K562 (cell line): ENCODE measurements at regions not wholly inside any gene's neighbourhood (a gene's known extent, or its start where the extent isn't known, plus 50 kb on each side); places are given as distances from the start of the nearest gene placed in this dataset.
"Not testable (repeated sequence)": the region's sequence is repeated elsewhere in the genome, so short reads cannot be mapped to it uniquely, and the experiment has no call there.

ENCODE experiments used
- ATAC-seq: fragments of 200-7000 bp; cut with Tn5 transposase; 3 replicates; pipeline ENCODE4 v1.9.1; 2020; ENCODE audit warnings: moderate library complexity
- BruUV-seq: library from RNA; stranded (reverse); fragments of 400-500 nt; replicated peaks from 2 replicates; lab custom pipeline; 2021; lab: Mats Ljungman, UMichigan
- CTCF ChIA-PET: fragments of 300-600 bp; formaldehyde crosslinking; extraction: SDS; loops from one replicate; lab custom pipeline; 2021; ENCODE audit warnings: low intra/inter-chr PET ratio; lab: Yijun Ruan, JAX
- POLR2A ChIA-PET: fragments of 300-600, 350-650 bp; sonication (Branson Sonifier 250); formaldehyde crosslinking; extraction: SDS; loops from one replicate; lab custom pipeline; 2021; ENCODE audit warnings: antibody characterized with exemption, inconsistent platforms; lab: Yijun Ruan, JAX
- DNase-seq, 4 experiments: peaks; one replicate each; pipeline versions ENCODE4 v3.0.0 to v3.0.0-alpha.2; 2011 to 2018; ENCODE audit warnings: low spot score in 3 of 4, mixed read lengths in 3 of 4; ENCODE audit errors: extremely low read depth in 1 of 4
- FAIRE-seq: peaks from 2 replicates; lab custom pipeline; 2011; peaks lifted over from hg19 to GRCh38; lab: Jason Lieb, UNC
- H2AFZ ChIP-seq: 2 replicates; pipeline ENCODE4 v1.6.0; 2011; ENCODE audit warnings: low read depth, low read length, control low read depth, inconsistent platforms
- H3K27ac ChIP-seq: fragments of 200-600 bp; 3 replicates; pipeline ENCODE4 v1.8.0; 2011; ENCODE audit warnings: low read depth, mild to moderate bottlenecking, control low read depth, inconsistent platforms, low read length, moderate library complexity, mixed read lengths; ENCODE audit errors: extremely low read depth
- H3K27me3 ChIP-seq, 2 experiments: fragments of 300-600 bp in 1 of 2; 2 replicates in 1 of 2; 3 replicates in 1 of 2; pipeline versions ENCODE4 v1.6.0 to v1.8.0; 2011; ENCODE audit warnings: inconsistent platforms in 2 of 2, low read length in 2 of 2, mild to moderate bottlenecking in 1 of 2, mixed read lengths in 1 of 2, moderate library complexity in 1 of 2; ENCODE audit not compliant: control insufficient read depth in 2 of 2, insufficient read depth in 2 of 2
- H3K36me3 ChIP-seq: fragments of 300-600 bp; 3 replicates; pipeline ENCODE4 v1.8.0; 2011; ENCODE audit warnings: mild to moderate bottlenecking, low read length, inconsistent platforms; ENCODE audit not compliant: control insufficient read depth, insufficient read depth
- H3K4me1 ChIP-seq, 2 experiments: fragments of 200-600 bp in 1 of 2; replicated peaks in 1 of 2; 2 replicates in 1 of 2; 3 replicates in 1 of 2; pipeline versions ENCODE4 v1.5.1 to v1.8.0; 2011; ENCODE audit warnings: inconsistent platforms in 2 of 2, low read length in 2 of 2, mild to moderate bottlenecking in 1 of 2, mixed read lengths in 1 of 2, moderate library complexity in 1 of 2; ENCODE audit not compliant: control insufficient read depth in 2 of 2, insufficient read depth in 2 of 2
- H3K4me2 ChIP-seq: 2 replicates; pipeline ENCODE4 v1.6.1; 2011; ENCODE audit warnings: low read length, control low read depth, inconsistent platforms, mixed read lengths; ENCODE audit not compliant: insufficient read depth
- H3K4me3 ChIP-seq: fragments of 200-600 bp; sonication (generic), shearing (Covaris generic); 2 replicates; pipeline ENCODE4 v1.5.1; 2016; ENCODE audit warnings: control low read depth, inconsistent platforms
- H3K79me2 ChIP-seq: fragments of 200-600 bp; 3 replicates; pipeline ENCODE4 v1.8.0; 2011; ENCODE audit warnings: low read length, inconsistent platforms; ENCODE audit not compliant: control insufficient read depth, insufficient read depth
- H3K9ac ChIP-seq, 2 experiments: 2 replicates each; pipeline versions ENCODE4 v1.6.0 to v1.6.1; 2011; ENCODE audit warnings: low read depth in 2 of 2, low read length in 2 of 2, control low read depth in 1 of 2, inconsistent platforms in 1 of 2, mild to moderate bottlenecking in 1 of 2, mixed read lengths in 1 of 2; ENCODE audit not compliant: insufficient read depth in 1 of 2
- H3K9me1 ChIP-seq: one replicate; pipeline ENCODE4 v1.6.0; 2011; ENCODE audit warnings: inconsistent platforms, mild to moderate bottlenecking, low read length, moderate library complexity; ENCODE audit not compliant: control insufficient read depth, insufficient read depth
- H3K9me3 ChIP-seq: replicated peaks from 2 replicates; pipeline ENCODE4 v1.5.1; 2011; ENCODE audit warnings: low read depth, low read length, inconsistent platforms; ENCODE audit not compliant: control insufficient read depth, insufficient read depth
- H4K20me1 ChIP-seq: replicated peaks from 2 replicates; pipeline ENCODE4 v1.6.1; 2011; ENCODE audit warnings: low read length, inconsistent platforms, mixed read lengths; ENCODE audit not compliant: control insufficient read depth, insufficient read depth
- FOXK1 ChIP-seq: sonication (generic); formaldehyde crosslinking; IDR thresholded peaks from 2 replicates; pipeline ENCODE4 v1.8.0; 2022; ENCODE audit warnings: missing genetic modification reagents, mild to moderate bottlenecking, borderline replicate concordance
- NFXL1 ChIP-seq: fragments of 450-650 bp; formaldehyde crosslinking; IDR thresholded peaks from 2 replicates; pipeline ENCODE4 v1.4.0; 2021; ENCODE audit warnings: mild to moderate bottlenecking
- PRDM10 ChIP-seq: fragments of 450-650 bp; IDR thresholded peaks from 2 replicates; pipeline ENCODE4 v1.6.1; 2018; ENCODE audit not compliant: partially characterized antibody
- RBFOX2 ChIP-seq: fragments of 200-400 bp; formaldehyde crosslinking; IDR thresholded peaks from 2 replicates; pipeline ENCODE4 v1.6.1; 2017; ENCODE audit warnings: low read depth, mild to moderate bottlenecking, low read length, moderate library complexity
- SNRNP70 ChIP-seq: fragments of 200-400 bp; formaldehyde crosslinking; optimal IDR thresholded peaks from 2 replicates; pipeline ENCODE3; 2017; ENCODE audit warnings: low read depth, low read length
- TOE1 ChIP-seq, 2 experiments: fragments of 450-650 bp in 1 of 2; sonication (generic) in 1 of 2; formaldehyde crosslinking in 1 of 2; IDR thresholded peaks; 2 replicates each; pipeline versions ENCODE4 v1.7.1 to v1.8.0; 2016 to 2022; ENCODE audit warnings: borderline replicate concordance in 2 of 2, mild to moderate bottlenecking in 2 of 2, antibody characterized with exemption in 1 of 2, inconsistent platforms in 1 of 2, low read depth in 1 of 2, missing genetic modification reagents in 1 of 2, moderate library complexity in 1 of 2
- XRCC3 ChIP-seq: fragments of 450-650 bp; IDR thresholded peaks from 2 replicates; pipeline ENCODE4 v1.6.1; 2017; ENCODE audit warnings: mild to moderate bottlenecking, moderate library complexity
- WGBS: fragments of 100-300 bp; shearing (Covaris generic); methylation state at CpG from one replicate; pipeline ENCODE4 v1.1.6; 2016; ENCODE audit warnings: low coverage, mixed read lengths; ENCODE audit not compliant: insufficient coverage; ENCODE audit errors: missing lambda C conversion rate; 5-methylcytosine and 5-hydroxymethylcytosine counted together
- in situ Hi-C: fragments of 300-500 bp; cut with MboI; formaldehyde crosslinking; loops from 4 replicates; pipeline ENCODE4 v1.15.0; 2018; ENCODE audit warnings: inconsistent platforms, mixed read lengths
- intact Hi-C: fragments of 100-400 bp; cut with micrococcal nuclease; formaldehyde crosslinking; loops from 2 replicates; pipeline ENCODE4 v1.14.2; 2022
- TF ChIP-seq, protein P1 (sequence below): fragments of 450-650 bp; IDR thresholded peaks from 2 replicates; pipeline ENCODE4 v1.6.1; 2018; ENCODE audit warnings: mild to moderate bottlenecking, low read depth; ENCODE audit not compliant: partially characterized antibody

GRCh38 chr10:131581547-131581946 is 270.0 kb upstream of the TCERG1L start:
- ATAC-seq, H2AFZ ChIP-seq, H3K4me2 ChIP-seq, H3K79me2 ChIP-seq, H3K36me3 ChIP-seq, H3K4me3 ChIP-seq, CTCF ChIA-PET, H3K9me1 ChIP-seq, BruUV-seq, intact Hi-C loops, in situ Hi-C loops, H3K9ac ChIP-seq, H4K20me1 ChIP-seq, FAIRE-seq, H3K9me3 ChIP-seq, H3K4me1 ChIP-seq, DNase-seq, H3K27ac ChIP-seq: not testable (repeated sequence)
- 2% methylated on average over 7 of the region's 7 CpGs for WGBS
- peaks cover 0 to 20% of the 10 kb centered on the region in 2 experiments; a peak in 1 of 5 replicates for H3K27me3 ChIP-seq
- POLR2A ChIA-PET, result interaction anchor here (0.6 kb wide), 1 partner anchor 566 kb away, joined by 3 read pairs; no protein-coding TSS in a partner anchor

DNA sequence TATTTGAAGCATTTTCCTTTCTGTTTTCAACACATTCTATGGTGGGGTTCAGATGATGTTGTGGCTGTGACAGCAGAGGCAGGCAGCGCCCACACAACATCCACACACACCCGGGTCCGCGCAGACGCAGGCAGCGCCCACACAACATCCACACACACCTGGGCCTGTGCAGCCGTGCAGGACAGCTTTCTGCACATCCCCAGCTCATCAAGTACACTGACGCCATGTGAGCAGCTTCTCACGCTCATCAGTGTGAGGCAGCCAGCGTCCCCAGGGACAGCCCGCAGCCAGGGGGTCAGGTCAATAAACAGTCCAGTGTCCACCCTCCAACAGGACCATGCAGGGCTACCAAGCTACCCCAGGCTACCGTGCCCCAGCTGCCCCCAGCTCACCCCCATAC is 272.8 kb upstream of the TCERG1L start:
- WGBS, result 0% methylated on average over 10 of the region's 12 CpGs
- no TSS peak for BruUV-seq
- Histone ChIP-seq H3K9me1 (no peaks in the 10 kb centered on the region), H3K27me3 (peaks cover 0 to 7% of the 10 kb centered on the region in 2 experiments; a peak in 2 of 5 replicates), H3K9me3 (no peaks in the 10 kb centered on the region), H3K4me2 (no peak overlapping the region), H3K9ac (no peak overlapping the region), H3K4me1 (no peaks in the 10 kb centered on the region), H2AFZ (no peak overlapping the region), H3K4me3 (no peak overlapping the region), H3K79me2 (no peaks in the 10 kb centered on the region), H3K36me3 (no peaks in the 10 kb centered on the region), H4K20me1 (no peaks in the 10 kb centered on the region), H3K27ac (no peak overlapping the region)
- FAIRE-seq (no peak), ATAC-seq (no peak), DNase-seq (no peak)
- intact Hi-C loops (no loop called here), in situ Hi-C loops (no loop called here)
- no peak for TF ChIP-seq FOXK1 (CRISPR knock-in tag)
- TF ChIP-seq RBFOX2, result no peak
- TF ChIP-seq SNRNP70, result no peak
- no peak for TF ChIP-seq NFXL1 (CRISPR knock-in tag)
- no peak for TF ChIP-seq TOE1 (IDR thresholded peaks at IDR 0.05; ENCODE audit: borderline replicate concordance)
- no peak for TF ChIP-seq TOE1 (CRISPR knock-in tag; IDR thresholded peaks at IDR 0.05; ENCODE audit: borderline replicate concordance, low read depth)
- no peak for TF ChIP-seq PRDM10
- TF ChIP-seq XRCC3, result no peak
- TF ChIP-seq, protein P1, sequence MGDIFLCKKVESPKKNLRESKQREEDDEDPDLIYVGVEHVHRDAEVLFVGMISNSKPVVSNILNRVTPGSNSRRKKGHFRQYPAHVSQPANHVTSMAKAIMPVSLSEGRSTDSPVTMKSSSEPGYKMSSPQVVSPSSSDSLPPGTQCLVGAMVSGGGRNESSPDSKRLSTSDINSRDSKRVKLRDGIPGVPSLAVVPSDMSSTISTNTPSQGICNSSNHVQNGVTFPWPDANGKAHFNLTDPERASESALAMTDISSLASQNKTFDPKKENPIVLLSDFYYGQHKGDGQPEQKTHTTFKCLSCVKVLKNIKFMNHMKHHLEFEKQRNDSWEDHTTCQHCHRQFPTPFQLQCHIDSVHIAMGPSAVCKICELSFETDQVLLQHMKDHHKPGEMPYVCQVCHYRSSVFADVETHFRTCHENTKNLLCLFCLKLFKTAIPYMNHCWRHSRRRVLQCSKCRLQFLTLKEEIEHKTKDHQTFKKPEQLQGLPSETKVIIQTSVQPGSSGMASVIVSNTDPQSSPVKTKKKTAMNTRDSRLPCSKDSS, result no peak
- CTCF ChIA-PET, result no interaction called here
- POLR2A ChIA-PET, result no interaction called here
